SK-N-SH (cell line): ENCODE measurements at regions not wholly inside any gene's neighbourhood (a gene's known extent, or its start where the extent isn't known, plus 50 kb on each side); places are given as distances from the start of the nearest gene placed in this dataset.

Experiments
- CTCF ChIA-PET: fragments of 300-600, 350-600 bp; formaldehyde crosslinking; extraction: SDS; loops from one replicate; lab custom pipeline; 2021; lab: Yijun Ruan, JAX
- POLR2A ChIA-PET: fragments of 350-600 bp; sonication (Branson Sonifier 250); formaldehyde crosslinking; extraction: SDS; loops from one replicate; lab custom pipeline; 2020; ENCODE audit warnings: antibody characterized with exemption, inconsistent platforms; lab: Yijun Ruan, JAX
- DNase-seq: peaks from one replicate; pipeline ENCODE4 v3.0.0; 2012
- H2AFZ ChIP-seq: fragments of 200-600 bp; sonication (generic); 2 replicates; pipeline ENCODE4 v1.8.1; 2016; ENCODE audit warnings: antibody characterized with exemption, mild to moderate bottlenecking, low read depth
- H3F3A ChIP-seq: fragments of 200-600 bp; sonication (generic); replicated peaks from 2 replicates; pipeline ENCODE3; 2016; ENCODE audit warnings: antibody characterized with exemption, mild to moderate bottlenecking; ENCODE audit not compliant: insufficient read depth
- H3K27ac ChIP-seq, 2 experiments: fragments of 200-500 bp in 1 of 2; fragments of 200-600 bp in 1 of 2; sonication (Bioruptor generic) in 1 of 2; sonication (generic), shearing (Covaris generic) in 1 of 2; 2 replicates each; pipeline versions ENCODE4 v1.5.1 to v1.6.1; 2014 to 2016; ENCODE audit warnings: low read depth in 2 of 2, inconsistent platforms in 1 of 2, low read length in 1 of 2, mild to moderate bottlenecking in 1 of 2, mixed read lengths in 1 of 2
- H3K27me3 ChIP-seq: fragments of 200-600 bp; sonication (generic), shearing (Covaris generic); 2 replicates; pipeline ENCODE4 v1.6.1; 2016; ENCODE audit warnings: mixed run types; ENCODE audit not compliant: insufficient read depth
- H3K36me3 ChIP-seq, 2 experiments: fragments of 200-500 bp in 1 of 2; fragments of 200-600 bp in 1 of 2; sonication (Bioruptor generic) in 1 of 2; sonication (generic) in 1 of 2; replicated peaks in 1 of 2; 2 replicates each; pipeline versions ENCODE3 to v1.5.1; 2014 to 2016; ENCODE audit warnings: low read length in 1 of 2, mild to moderate bottlenecking in 1 of 2; ENCODE audit not compliant: insufficient read depth in 2 of 2, control insufficient read depth in 1 of 2
- H3K4me1 ChIP-seq, 2 experiments: fragments of 200-500 bp in 1 of 2; fragments of 200-600 bp in 1 of 2; sonication (Bioruptor generic) in 1 of 2; sonication (generic), shearing (Covaris generic) in 1 of 2; 2 replicates each; pipeline versions ENCODE4 v1.5.1 to v1.6.1; 2014 to 2016; ENCODE audit warnings: low read depth in 1 of 2, low read length in 1 of 2, mixed run types in 1 of 2; ENCODE audit not compliant: insufficient read depth in 2 of 2, control insufficient read depth in 1 of 2
- H3K4me2 ChIP-seq: fragments of 200-600 bp; sonication (generic), shearing (Covaris generic); 2 replicates; pipeline ENCODE4 v1.6.1; 2017; ENCODE audit warnings: mixed run types
- H3K4me3 ChIP-seq, 2 experiments: fragments of 200-500 bp in 1 of 2; fragments of 200-600 bp in 1 of 2; sonication (Bioruptor generic) in 1 of 2; sonication (generic), shearing (Covaris generic) in 1 of 2; 2 replicates each; pipeline versions ENCODE4 v1.5.1 to v1.8.1; 2014 to 2016; ENCODE audit warnings: low read depth in 2 of 2, inconsistent platforms in 1 of 2, low read length in 1 of 2, mild to moderate bottlenecking in 1 of 2, mixed read lengths in 1 of 2, moderate library complexity in 1 of 2
- H3K79me2 ChIP-seq: fragments of 200-600 bp; sonication (generic); 2 replicates; pipeline ENCODE4 v1.8.1; 2017; ENCODE audit warnings: mild to moderate bottlenecking; ENCODE audit not compliant: insufficient read depth
- H3K9ac ChIP-seq: fragments of 200-600 bp; sonication (generic); 2 replicates; pipeline ENCODE4 v1.6.1; 2017; ENCODE audit warnings: mixed run types
- H3K9me2 ChIP-seq: fragments of 200-600 bp; sonication (generic); 2 replicates; pipeline ENCODE4 v1.6.1; 2017; ENCODE audit warnings: mixed run types
- H3K9me3 ChIP-seq: fragments of 200-600 bp; sonication (generic); 2 replicates; pipeline ENCODE4 v1.6.1; 2017; ENCODE audit warnings: mixed run types, mild to moderate bottlenecking, moderate library complexity
- H4K20me1 ChIP-seq: fragments of 200-600 bp; sonication (generic); 2 replicates; pipeline ENCODE4 v1.6.1; 2017; ENCODE audit warnings: mild to moderate bottlenecking, mixed run types; ENCODE audit not compliant: insufficient read depth
- CHD2 ChIP-seq: fragments of 150-350 bp; IDR thresholded peaks from 2 replicates; pipeline ENCODE4 v1.6.1; 2018; ENCODE audit warnings: low read length; ENCODE audit not compliant: partially characterized antibody
- EZH2phosphoT487 ChIP-seq: fragments of 200-600 bp; sonication (generic); IDR thresholded peaks from 2 replicates; pipeline ENCODE4 v1.6.1; 2017; ENCODE audit warnings: low read depth, mixed run types, mild to moderate bottlenecking, antibody characterized with exemption, moderate library complexity, borderline replicate concordance
- FOSL2 ChIP-seq: IDR thresholded peaks from 2 replicates; pipeline ENCODE4 v1.4.0; 2012; ENCODE audit warnings: low read depth, mild to moderate bottlenecking, moderate library complexity, borderline replicate concordance
- FOXJ3 ChIP-seq: sonication (generic); formaldehyde crosslinking; IDR thresholded peaks from 2 replicates; pipeline ENCODE4 v1.5.1; 2020; ENCODE audit warnings: mild to moderate bottlenecking, missing genetic modification reagents
- GABPA ChIP-seq: IDR thresholded peaks from 2 replicates; pipeline ENCODE4 v1.4.0; 2012; ENCODE audit warnings: low read depth, mild to moderate bottlenecking
- GATA2 ChIP-seq: sonication (generic); formaldehyde crosslinking; IDR thresholded peaks from 2 replicates; pipeline ENCODE4 v1.5.0; 2020; ENCODE audit warnings: mild to moderate bottlenecking, missing genetic modification reagents
- MXI1 ChIP-seq: IDR thresholded peaks from 2 replicates; pipeline ENCODE4 v1.6.1; 2012; ENCODE audit warnings: mild to moderate bottlenecking, low read depth, low read length, improper control_type of control experiment
- NRF1 ChIP-seq: IDR thresholded peaks from 2 replicates; pipeline ENCODE4 v1.6.1; 2012; ENCODE audit warnings: low read depth, mild to moderate bottlenecking, low read length
- POLR2AphosphoS5 ChIP-seq: IDR thresholded peaks from 2 replicates; pipeline ENCODE4 v1.6.1; 2012; ENCODE audit warnings: low read depth, low read length
- RCOR1 ChIP-seq: fragments of 150-350 bp; IDR thresholded peaks from 2 replicates; pipeline ENCODE4 v1.6.1; 2017; ENCODE audit warnings: antibody characterized with exemption, low read length
- REST ChIP-seq: IDR thresholded peaks from 2 replicates; pipeline ENCODE4 v1.6.1; 2012; ENCODE audit warnings: mild to moderate bottlenecking, low read depth, low read length, moderate library complexity
- SIN3A ChIP-seq: IDR thresholded peaks from 2 replicates; pipeline ENCODE4 v1.6.1; 2012; ENCODE audit warnings: low read depth, mild to moderate bottlenecking, low read length, moderate library complexity, borderline replicate concordance
- TAF1 ChIP-seq: IDR thresholded peaks from 2 replicates; pipeline ENCODE4 v1.6.1; 2012; ENCODE audit warnings: low read depth, mild to moderate bottlenecking, low read length, moderate library complexity, borderline replicate concordance
- TCF12 ChIP-seq: IDR thresholded peaks from 2 replicates; pipeline ENCODE4 v1.4.0; 2012
- WGBS: methylation state at CpG from one replicate; pipeline ENCODE4 v1.1.6; 2017; ENCODE audit warnings: low lambda C conversion rate; 5-methylcytosine and 5-hydroxymethylcytosine counted together
- TF ChIP-seq, protein P1 (sequence below): IDR thresholded peaks from 2 replicates; pipeline ENCODE4; 2012
- TF ChIP-seq, protein P2 (sequence below): IDR thresholded peaks from 2 replicates; pipeline ENCODE4 v1.4.0; 2012; ENCODE audit warnings: low read depth

DNA sequence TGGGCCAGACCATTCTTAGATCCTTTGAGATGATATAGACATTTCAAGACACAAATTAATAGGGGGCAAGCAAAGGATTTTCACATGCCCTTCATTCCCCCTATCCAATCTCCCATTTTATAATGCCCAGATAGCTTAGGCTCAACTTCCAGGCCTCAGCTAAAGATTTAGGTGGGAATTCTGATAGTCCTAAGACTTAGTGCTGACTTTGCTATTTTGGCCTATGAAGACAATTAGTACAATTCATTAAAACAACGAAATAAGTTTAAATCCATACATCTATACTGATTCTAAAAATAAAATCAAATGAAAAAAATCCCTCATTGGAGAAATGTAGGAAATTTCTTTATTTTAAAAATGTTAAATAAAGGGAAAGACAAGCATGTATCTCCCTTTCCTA, 259.5 kb downstream of the CBLN4 start:
- 5% methylated on average over 1 of the region's 1 CpG for WGBS
- no peaks in the 10 kb centered on the region for H3F3A ChIP-seq
- H3K9me2 ChIP-seq = no peaks in the 10 kb centered on the region
- no peaks in the 10 kb centered on the region for H4K20me1 ChIP-seq
- ChIA-PET CTCF (no interaction called here), POLR2A (no interaction called here)
- H3K27ac ChIP-seq = no peak overlapping the region
- no peak overlapping the region for H2AFZ ChIP-seq
- no peaks in the 10 kb centered on the region for H3K36me3 ChIP-seq
- no peaks in the 10 kb centered on the region for H3K4me1 ChIP-seq
- H3K9me3 ChIP-seq = no peaks in the 10 kb centered on the region
- no peak overlapping the region for H3K9ac ChIP-seq
- DNase-seq = no peak
- no peak overlapping the region for H3K4me3 ChIP-seq
- H3K4me2 ChIP-seq = no peak overlapping the region
- H3K27me3 ChIP-seq = no peaks in the 10 kb centered on the region
- no peak for TF ChIP-seq FOSL2
- no peak for TF ChIP-seq TAF1
- TF ChIP-seq GABPA = no peak
- TF ChIP-seq SIN3A = no peak
- TF ChIP-seq FOXJ3 (CRISPR knock-in tag) = no peak
- TF ChIP-seq POLR2AphosphoS5 = no peak
- no peak for TF ChIP-seq MXI1
- TF ChIP-seq GATA2 = no peak
- no peak for TF ChIP-seq EZH2phosphoT487
- no peak for TF ChIP-seq TCF12
- TF ChIP-seq REST = no peak
- no peak for TF ChIP-seq RCOR1
- TF ChIP-seq, protein P1, sequence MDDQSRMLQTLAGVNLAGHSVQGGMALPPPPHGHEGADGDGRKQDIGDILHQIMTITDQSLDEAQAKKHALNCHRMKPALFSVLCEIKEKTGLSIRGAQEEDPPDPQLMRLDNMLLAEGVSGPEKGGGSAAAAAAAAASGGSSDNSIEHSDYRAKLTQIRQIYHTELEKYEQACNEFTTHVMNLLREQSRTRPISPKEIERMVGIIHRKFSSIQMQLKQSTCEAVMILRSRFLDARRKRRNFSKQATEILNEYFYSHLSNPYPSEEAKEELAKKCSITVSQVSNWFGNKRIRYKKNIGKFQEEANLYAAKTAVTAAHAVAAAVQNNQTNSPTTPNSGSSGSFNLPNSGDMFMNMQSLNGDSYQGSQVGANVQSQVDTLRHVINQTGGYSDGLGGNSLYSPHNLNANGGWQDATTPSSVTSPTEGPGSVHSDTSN = no peak
- TF ChIP-seq CHD2 = no peak
- TF ChIP-seq, protein P2, sequence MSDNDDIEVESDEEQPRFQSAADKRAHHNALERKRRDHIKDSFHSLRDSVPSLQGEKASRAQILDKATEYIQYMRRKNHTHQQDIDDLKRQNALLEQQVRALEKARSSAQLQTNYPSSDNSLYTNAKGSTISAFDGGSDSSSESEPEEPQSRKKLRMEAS = no peak
- no peak for TF ChIP-seq NRF1
- H3K79me2 ChIP-seq = no peaks in the 10 kb centered on the region
